K562 (cell line): ENCODE measurements at regions not wholly inside any gene's neighbourhood (a gene's known extent, or its start where the extent isn't known, plus 50 kb on each side); places are given as distances from the start of the nearest gene placed in this dataset.

Experiments used
- ATAC-seq: fragments of 200-7000 bp; cut with Tn5 transposase; 3 replicates; pipeline ENCODE4 v1.9.1; 2020; ENCODE audit warnings: moderate library complexity
- BruUV-seq: library from RNA; stranded (reverse); fragments of 400-500 nt; replicated peaks from 2 replicates; lab custom pipeline; 2021; lab: Mats Ljungman, UMichigan
- CTCF ChIA-PET: fragments of 300-600 bp; formaldehyde crosslinking; extraction: SDS; loops from one replicate; lab custom pipeline; 2021; ENCODE audit warnings: low intra/inter-chr PET ratio; lab: Yijun Ruan, JAX
- POLR2A ChIA-PET: fragments of 300-600, 350-650 bp; sonication (Branson Sonifier 250); formaldehyde crosslinking; extraction: SDS; loops from one replicate; lab custom pipeline; 2021; ENCODE audit warnings: antibody characterized with exemption, inconsistent platforms; lab: Yijun Ruan, JAX
- DNase-seq, 4 experiments: peaks; one replicate each; pipeline versions ENCODE4 v3.0.0 to v3.0.0-alpha.2; 2011 to 2018; ENCODE audit warnings: low spot score in 3 of 4, mixed read lengths in 3 of 4; ENCODE audit errors: extremely low read depth in 1 of 4
- FAIRE-seq: peaks from 2 replicates; lab custom pipeline; 2011; peaks lifted over from hg19 to GRCh38; lab: Jason Lieb, UNC
- H2AFZ ChIP-seq: 2 replicates; pipeline ENCODE4 v1.6.0; 2011; ENCODE audit warnings: low read depth, low read length, control low read depth, inconsistent platforms
- H3K27ac ChIP-seq: fragments of 200-600 bp; 3 replicates; pipeline ENCODE4 v1.8.0; 2011; ENCODE audit warnings: low read depth, mild to moderate bottlenecking, control low read depth, inconsistent platforms, low read length, moderate library complexity, mixed read lengths; ENCODE audit errors: extremely low read depth
- H3K27me3 ChIP-seq, 2 experiments: fragments of 300-600 bp in 1 of 2; 2 replicates in 1 of 2; 3 replicates in 1 of 2; pipeline versions ENCODE4 v1.6.0 to v1.8.0; 2011; ENCODE audit warnings: inconsistent platforms in 2 of 2, low read length in 2 of 2, mild to moderate bottlenecking in 1 of 2, mixed read lengths in 1 of 2, moderate library complexity in 1 of 2; ENCODE audit not compliant: control insufficient read depth in 2 of 2, insufficient read depth in 2 of 2
- H3K36me3 ChIP-seq: fragments of 300-600 bp; 3 replicates; pipeline ENCODE4 v1.8.0; 2011; ENCODE audit warnings: mild to moderate bottlenecking, low read length, inconsistent platforms; ENCODE audit not compliant: control insufficient read depth, insufficient read depth
- H3K4me1 ChIP-seq, 2 experiments: fragments of 200-600 bp in 1 of 2; replicated peaks in 1 of 2; 2 replicates in 1 of 2; 3 replicates in 1 of 2; pipeline versions ENCODE4 v1.5.1 to v1.8.0; 2011; ENCODE audit warnings: inconsistent platforms in 2 of 2, low read length in 2 of 2, mild to moderate bottlenecking in 1 of 2, mixed read lengths in 1 of 2, moderate library complexity in 1 of 2; ENCODE audit not compliant: control insufficient read depth in 2 of 2, insufficient read depth in 2 of 2
- H3K4me2 ChIP-seq: 2 replicates; pipeline ENCODE4 v1.6.1; 2011; ENCODE audit warnings: low read length, control low read depth, inconsistent platforms, mixed read lengths; ENCODE audit not compliant: insufficient read depth
- H3K4me3 ChIP-seq: fragments of 200-600 bp; sonication (generic), shearing (Covaris generic); 2 replicates; pipeline ENCODE4 v1.5.1; 2016; ENCODE audit warnings: control low read depth, inconsistent platforms
- H3K79me2 ChIP-seq: fragments of 200-600 bp; 3 replicates; pipeline ENCODE4 v1.8.0; 2011; ENCODE audit warnings: low read length, inconsistent platforms; ENCODE audit not compliant: control insufficient read depth, insufficient read depth
- H3K9ac ChIP-seq, 2 experiments: 2 replicates each; pipeline versions ENCODE4 v1.6.0 to v1.6.1; 2011; ENCODE audit warnings: low read depth in 2 of 2, low read length in 2 of 2, control low read depth in 1 of 2, inconsistent platforms in 1 of 2, mild to moderate bottlenecking in 1 of 2, mixed read lengths in 1 of 2; ENCODE audit not compliant: insufficient read depth in 1 of 2
- H3K9me1 ChIP-seq: one replicate; pipeline ENCODE4 v1.6.0; 2011; ENCODE audit warnings: inconsistent platforms, mild to moderate bottlenecking, low read length, moderate library complexity; ENCODE audit not compliant: control insufficient read depth, insufficient read depth
- H3K9me3 ChIP-seq: replicated peaks from 2 replicates; pipeline ENCODE4 v1.5.1; 2011; ENCODE audit warnings: low read depth, low read length, inconsistent platforms; ENCODE audit not compliant: control insufficient read depth, insufficient read depth
- H4K20me1 ChIP-seq: replicated peaks from 2 replicates; pipeline ENCODE4 v1.6.1; 2011; ENCODE audit warnings: low read length, inconsistent platforms, mixed read lengths; ENCODE audit not compliant: control insufficient read depth, insufficient read depth
- CEBPB ChIP-seq: fragments of 450-650 bp; IDR thresholded peaks from 2 replicates; pipeline ENCODE4 v1.6.1; 2016; ENCODE audit warnings: missing genetic modification characterization, missing compliant biosample characterization
- CEBPG ChIP-seq, 3 experiments: fragments of 200-800 bp in 1 of 3; sonication (Bioruptor generic) in 1 of 3; sonication (generic) in 1 of 3; formaldehyde crosslinking in 1 of 3; IDR thresholded peaks in 2 of 3; conservative IDR thresholded peaks in 1 of 3; 2 replicates each; pipeline versions ENCODE4 v1.6.1 to v1.8.0; 2016 to 2022; ENCODE audit warnings: missing compliant biosample characterization in 2 of 3, missing genetic modification characterization in 2 of 3, mild to moderate bottlenecking in 1 of 3, missing genetic modification reagents in 1 of 3
- DIDO1 ChIP-seq: fragments of 450-650 bp; IDR thresholded peaks from 2 replicates; pipeline ENCODE4 v1.6.1; 2016; ENCODE audit warnings: low read depth, missing biosample characterization, missing genetic modification characterization
- KDM1A ChIP-seq, 2 experiments: fragments of 450-650 bp; IDR thresholded peaks; 2 replicates each; pipeline ENCODE4 v1.6.1; 2016; ENCODE audit warnings: mild to moderate bottlenecking in 2 of 2
- SIRT6 ChIP-seq: IDR thresholded peaks from one replicate; pipeline ENCODE4 v1.6.1; 2012; ENCODE audit warnings: low read depth, mild to moderate bottlenecking, control low read depth, inconsistent platforms, low read length, moderate library complexity
- SMARCC2 ChIP-seq: fragments of 450-650 bp; IDR thresholded peaks from 2 replicates; pipeline ENCODE4 v1.6.1; 2017; ENCODE audit warnings: antibody characterized with exemption, moderate library complexity, mild to moderate bottlenecking, low read depth
- SRSF1 ChIP-seq: fragments of 200-400 bp; formaldehyde crosslinking; IDR thresholded peaks from 2 replicates; pipeline ENCODE4 v1.6.1; 2017; ENCODE audit warnings: mild to moderate bottlenecking, low read depth, low read length, moderate library complexity
- TAF15 ChIP-seq: fragments of 200-400 bp; formaldehyde crosslinking; IDR thresholded peaks from 2 replicates; pipeline ENCODE4 v1.6.1; 2017; ENCODE audit warnings: mild to moderate bottlenecking, low read depth, low read length, moderate library complexity
- TBL1XR1 ChIP-seq, 2 experiments: IDR thresholded peaks; 2 replicates each; pipeline ENCODE4 v1.6.1; 2012; ENCODE audit warnings: improper control_type of control experiment in 2 of 2, low read length in 2 of 2, mild to moderate bottlenecking in 1 of 2
- ZNF165 ChIP-seq: fragments of 250-450 bp; sonication (Bioruptor Pico); IDR thresholded peaks from 2 replicates; pipeline ENCODE4 v1.4.0; 2020; ENCODE audit warnings: borderline replicate concordance
- WGBS: fragments of 100-300 bp; shearing (Covaris generic); methylation state at CpG from one replicate; pipeline ENCODE4 v1.1.6; 2016; ENCODE audit warnings: low coverage, mixed read lengths; ENCODE audit not compliant: insufficient coverage; ENCODE audit errors: missing lambda C conversion rate; 5-methylcytosine and 5-hydroxymethylcytosine counted together
- in situ Hi-C: fragments of 300-500 bp; cut with MboI; formaldehyde crosslinking; loops from 4 replicates; pipeline ENCODE4 v1.15.0; 2018; ENCODE audit warnings: inconsistent platforms, mixed read lengths
- intact Hi-C: fragments of 100-400 bp; cut with micrococcal nuclease; formaldehyde crosslinking; loops from 2 replicates; pipeline ENCODE4 v1.14.2; 2022
- TF ChIP-seq, protein P1 (sequence below): fragments of 150-350 bp; IDR thresholded peaks from 2 replicates; pipeline ENCODE4 v1.6.1; 2014; ENCODE audit warnings: low read depth, mild to moderate bottlenecking, low read length, borderline replicate concordance

DNA sequence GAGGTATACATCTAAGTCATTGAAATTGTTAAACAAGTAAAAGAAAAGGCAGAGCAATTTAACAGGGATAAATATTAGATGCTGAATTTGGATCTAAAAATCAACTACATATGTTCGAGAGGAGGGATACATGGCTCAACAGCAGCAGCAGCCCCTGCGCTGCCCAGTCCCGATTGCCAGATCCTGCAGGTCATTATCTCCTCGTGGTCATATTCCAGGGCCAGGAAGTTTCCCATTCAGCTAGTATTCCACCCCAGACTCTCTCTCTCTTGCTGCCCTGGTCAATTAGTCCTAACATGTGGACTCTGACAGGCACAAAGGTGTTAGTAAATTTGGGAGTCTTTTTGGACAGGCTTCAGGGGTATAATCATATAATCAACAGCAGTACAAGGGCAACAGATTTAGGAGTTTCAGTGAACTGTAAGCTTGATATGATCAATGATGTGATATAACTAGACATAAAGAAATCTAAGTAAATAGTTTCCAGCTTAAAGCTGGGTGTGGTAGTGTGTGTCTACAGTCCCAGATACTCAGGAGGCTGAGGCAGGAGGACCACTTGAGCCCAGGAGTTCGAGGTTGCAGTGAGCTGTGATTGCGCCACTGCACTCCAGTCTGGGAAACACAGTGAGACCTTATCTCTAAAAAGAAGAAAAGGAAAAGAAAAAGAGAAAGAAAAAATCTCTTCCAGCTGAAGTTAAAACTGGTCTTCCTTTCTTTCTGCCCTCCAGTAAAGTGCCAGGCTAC, 96.5 kb upstream of the MED13 start:
- Histone ChIP-seq H3K4me3 (no peak overlapping the region), H3K36me3 (no peaks in the 10 kb centered on the region), H3K9me1 (no peaks in the 10 kb centered on the region), H3K9ac (no peak overlapping the region), H3K27me3 (no peaks in the 10 kb centered on the region), H2AFZ (no peak overlapping the region), H3K4me1 (peaks cover 6 to 19% of the 10 kb centered on the region in 2 experiments; a peak in 4 of 5 replicates), H3K4me2 (no peak overlapping the region), H3K9me3 (no peaks in the 10 kb centered on the region), H4K20me1 (no peaks in the 10 kb centered on the region), H3K79me2 (no peaks in the 10 kb centered on the region), H3K27ac (no peak overlapping the region)
- ChIA-PET CTCF (no interaction called here), POLR2A (interaction anchor here (0.6 to 3.9 kb wide), 3 partner anchors 10 to 16 kb away, joined by 3 to 19 read pairs (median 3); no protein-coding TSS in a partner anchor)
- no peak for ATAC-seq
- intact Hi-C loops: no loop called here
- no peak for DNase-seq
- in situ Hi-C loops: no loop called here
- BruUV-seq: no TSS peak
- FAIRE-seq: no peak
- 60% methylated on average over 6 of the region's 6 CpGs for WGBS
- peak; percentile 75 for TF ChIP-seq CEBPB (tag)
- 0 out of 4 replicates have a peak, but pooled peaks of 1 of the 2 experiments have one; percentile 22 for TF ChIP-seq KDM1A (IDR thresholded peaks at IDR 0.05)
- no peak for TF ChIP-seq CEBPG (CRISPR knock-in tag; IDR thresholded peaks at IDR 0.05)
- 0 out of 4 replicates have a peak, but pooled peaks of 1 of the 2 experiments have one; percentile 26 for TF ChIP-seq CEBPG (tag; conservative IDR thresholded peaks at IDR 0.05 in 1 of 2, IDR thresholded peaks at IDR 0.05 in 1 of 2)
- no peak for TF ChIP-seq SIRT6

DNA sequence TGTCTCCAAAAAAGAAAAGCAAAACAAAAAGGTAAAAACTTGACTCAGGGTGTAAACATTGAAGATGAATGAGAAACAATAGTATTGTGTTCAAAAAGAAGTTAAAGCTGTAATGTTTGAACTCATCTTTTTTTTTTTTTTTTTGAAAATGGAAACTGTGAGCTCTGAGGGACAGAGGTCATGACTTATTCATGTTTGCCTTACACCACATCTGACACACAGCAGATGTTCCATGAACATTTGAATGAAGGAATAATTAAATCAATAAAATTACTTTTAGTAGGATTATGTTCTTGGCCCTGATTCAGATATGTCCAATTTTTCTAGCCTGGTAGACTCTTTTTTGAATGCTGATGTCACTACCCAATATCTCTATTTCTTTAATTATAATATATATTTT, 95.7 kb upstream of the MED13 start:
- CTCF ChIA-PET: no interaction called here
- BruUV-seq: no TSS peak
- TF ChIP-seq TBL1XR1 (IDR thresholded peaks at IDR 0.05; ENCODE audit: low read length in 2 of 2): no peak
- no peak for TF ChIP-seq TAF15
- TF ChIP-seq SMARCC2: no peak
- TF ChIP-seq DIDO1 (tag): no peak
- TF ChIP-seq SRSF1: no peak
- TF ChIP-seq ZNF165: no peak
- TF ChIP-seq, protein P1, sequence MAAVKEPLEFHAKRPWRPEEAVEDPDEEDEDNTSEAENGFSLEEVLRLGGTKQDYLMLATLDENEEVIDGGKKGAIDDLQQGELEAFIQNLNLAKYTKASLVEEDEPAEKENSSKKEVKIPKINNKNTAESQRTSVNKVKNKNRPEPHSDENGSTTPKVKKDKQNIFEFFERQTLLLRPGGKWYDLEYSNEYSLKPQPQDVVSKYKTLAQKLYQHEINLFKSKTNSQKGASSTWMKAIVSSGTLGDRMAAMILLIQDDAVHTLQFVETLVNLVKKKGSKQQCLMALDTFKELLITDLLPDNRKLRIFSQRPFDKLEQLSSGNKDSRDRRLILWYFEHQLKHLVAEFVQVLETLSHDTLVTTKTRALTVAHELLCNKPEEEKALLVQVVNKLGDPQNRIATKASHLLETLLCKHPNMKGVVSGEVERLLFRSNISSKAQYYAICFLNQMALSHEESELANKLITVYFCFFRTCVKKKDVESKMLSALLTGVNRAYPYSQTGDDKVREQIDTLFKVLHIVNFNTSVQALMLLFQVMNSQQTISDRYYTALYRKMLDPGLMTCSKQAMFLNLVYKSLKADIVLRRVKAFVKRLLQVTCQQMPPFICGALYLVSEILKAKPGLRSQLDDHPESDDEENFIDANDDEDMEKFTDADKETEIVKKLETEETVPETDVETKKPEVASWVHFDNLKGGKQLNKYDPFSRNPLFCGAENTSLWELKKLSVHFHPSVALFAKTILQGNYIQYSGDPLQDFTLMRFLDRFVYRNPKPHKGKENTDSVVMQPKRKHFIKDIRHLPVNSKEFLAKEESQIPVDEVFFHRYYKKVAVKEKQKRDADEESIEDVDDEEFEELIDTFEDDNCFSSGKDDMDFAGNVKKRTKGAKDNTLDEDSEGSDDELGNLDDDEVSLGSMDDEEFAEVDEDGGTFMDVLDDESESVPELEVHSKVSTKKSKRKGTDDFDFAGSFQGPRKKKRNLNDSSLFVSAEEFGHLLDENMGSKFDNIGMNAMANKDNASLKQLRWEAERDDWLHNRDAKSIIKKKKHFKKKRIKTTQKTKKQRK: no peak

More for the DNA sequence above, 95.7 kb upstream of the MED13 start:
- Histone ChIP-seq H4K20me1 (no peaks in the 10 kb centered on the region), H3K27me3 (no peaks in the 10 kb centered on the region), H3K4me2 (no peak overlapping the region), H3K9me1 (no peaks in the 10 kb centered on the region), H3K4me3 (no peak overlapping the region), H3K27ac (no peak overlapping the region), H3K4me1 (peaks cover 6 to 19% of the 10 kb centered on the region in 2 experiments; a peak in 4 of 5 replicates), H2AFZ (peak overlapping the region; percentile 44; the same call in 1 of the 2 replicates), H3K36me3 (no peaks in the 10 kb centered on the region), H3K79me2 (no peaks in the 10 kb centered on the region), H3K9me3 (no peaks in the 10 kb centered on the region), H3K9ac (no peak overlapping the region)
- POLR2A ChIA-PET: interaction anchor here (1.1 to 3.9 kb wide), 2 partner anchors 11 to 14 kb away, joined by 3 to 19 read pairs; no protein-coding TSS in a partner anchor
- no peak for FAIRE-seq
- intact Hi-C loops: no loop called here
- ATAC-seq: no peak
- in situ Hi-C loops: no loop called here
- no peak for DNase-seq
